NCI-H187 treated with DMSO at 0.1 percent for 48 hours (cell line): ENCODE measurements at regions not wholly inside any gene's neighbourhood (a gene's known extent, or its start where the extent isn't known, plus 50 kb on each side); places are given as distances from the start of the nearest gene placed in this dataset.
"Not testable (repeated sequence)": the region's sequence is repeated elsewhere in the genome, so short reads cannot be mapped to it uniquely, and the experiment has no call there.

Experiments
- DNase-seq: peaks from one replicate; lab custom pipeline; 2025; lab: John Stamatoyannopoulos, UW

- no peak for DNase-seq
Measured at GRCh38 chr3:135636596-135636995, 328.9 kb upstream of the PPP2R3A start.

DNA sequence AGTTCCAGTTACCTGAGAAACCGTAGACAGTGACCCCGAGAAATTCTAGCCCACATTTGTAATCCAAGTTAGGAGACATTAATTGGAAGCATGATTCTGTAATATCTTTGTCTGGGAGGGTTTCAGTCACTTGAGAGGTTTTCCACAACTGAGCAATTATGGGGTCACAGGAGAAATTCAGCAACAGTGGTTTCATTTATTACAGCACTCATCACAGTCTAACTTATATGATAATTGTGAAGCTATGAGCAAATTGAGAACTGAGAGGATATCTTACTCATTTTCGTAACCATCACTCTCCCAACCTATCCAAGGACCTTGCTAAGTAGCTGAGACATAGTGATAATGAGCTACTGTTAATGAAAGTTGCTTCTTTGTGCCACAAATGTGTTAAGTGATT, 328.5 kb upstream of the PPP2R3A start:
- no peak for DNase-seq

DNA sequence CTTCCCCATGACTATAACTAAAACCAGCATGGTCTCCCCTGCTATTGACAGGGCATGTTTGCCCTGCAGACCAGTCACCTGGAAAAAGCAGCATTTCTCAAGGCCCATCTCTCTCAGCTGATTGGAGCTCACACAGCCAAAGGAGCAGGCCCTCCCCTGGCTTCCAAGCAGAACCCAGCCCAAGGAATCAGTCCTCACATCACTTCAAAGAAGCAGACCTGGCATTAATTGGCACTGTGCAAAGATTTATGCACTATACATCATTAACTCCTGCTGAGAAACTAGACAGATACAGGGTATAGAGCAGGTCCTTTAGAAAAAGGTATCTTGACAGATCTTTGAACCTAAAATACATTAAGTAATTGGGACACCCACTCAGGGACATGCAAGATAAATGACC, 323.8 kb upstream of the PPP2R3A start:
- DNase-seq: no peak

GRCh38 chr3:135645541-135645940, 320.0 kb upstream of the PPP2R3A start:
- no peak for DNase-seq

- DNase-seq: no peak
Measured at GRCh38 chr3:135646873-135647272, 318.7 kb upstream of the PPP2R3A start.

DNA sequence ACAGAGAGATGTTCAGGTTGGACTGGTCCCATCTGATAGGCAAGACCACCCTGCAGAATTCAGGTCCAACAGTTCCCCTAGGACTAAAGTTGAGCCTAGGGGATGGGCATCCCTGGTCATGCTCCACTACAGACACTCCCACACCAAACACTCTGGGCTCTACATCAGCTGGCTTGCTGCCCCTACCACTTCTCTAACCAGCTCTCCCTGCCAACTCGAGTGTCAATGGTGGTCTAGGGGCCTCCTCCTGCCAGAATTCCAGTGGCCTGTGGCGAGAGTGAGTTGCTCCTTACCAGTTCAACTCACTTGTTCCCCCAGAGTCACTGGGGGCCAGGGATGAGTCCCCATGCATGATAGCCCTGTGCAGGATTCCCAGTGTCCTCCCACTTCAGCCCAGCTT, 316.2 kb upstream of the PPP2R3A start:
- DNase-seq: no peak

- no peak for DNase-seq
Measured at GRCh38 chr3:135650309-135650708, 315.2 kb upstream of the PPP2R3A start.

- no peak for DNase-seq
Measured at GRCh38 chr3:135652388-135652787, 313.1 kb upstream of the PPP2R3A start.

DNA sequence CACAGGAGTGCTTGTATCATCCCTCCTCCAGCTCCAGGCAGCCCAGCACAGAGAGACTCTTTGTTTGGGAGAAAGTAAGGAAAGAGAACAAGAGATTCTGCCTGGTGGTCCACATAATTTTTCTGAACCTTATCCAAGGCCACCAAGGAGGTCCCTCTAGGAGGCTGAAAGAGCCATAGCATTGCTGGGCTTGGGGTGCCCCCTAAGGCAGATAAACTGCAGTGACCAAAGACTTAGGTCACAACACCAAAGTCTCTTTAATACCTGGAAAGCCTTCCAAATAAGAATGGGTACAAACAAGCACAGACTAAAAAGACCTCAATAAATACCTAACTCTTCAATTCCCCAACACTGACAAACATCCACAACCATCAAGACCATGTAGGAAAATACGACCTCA, 310.2 kb upstream of the PPP2R3A start:
- DNase-seq: no peak

DNA sequence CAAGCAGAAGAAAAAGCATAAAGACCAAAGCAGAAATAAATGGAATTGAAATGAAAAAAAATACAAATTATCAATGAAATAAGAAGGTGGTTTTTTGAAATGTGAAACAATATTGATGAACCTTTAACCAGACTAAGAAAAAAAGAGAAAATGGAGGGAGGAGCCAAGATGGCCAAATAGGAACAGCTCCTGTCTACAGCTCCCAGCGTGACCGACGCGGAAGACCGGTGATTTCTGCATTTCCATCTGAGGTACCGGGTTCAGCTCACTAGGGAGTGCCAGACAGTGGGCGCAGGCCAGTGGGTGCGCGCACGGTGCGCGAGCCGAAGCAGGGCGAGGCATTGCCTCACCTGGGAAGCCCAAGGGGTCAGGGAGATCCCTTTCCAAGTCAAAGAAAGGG, 307.1 kb upstream of the PPP2R3A start:
- not testable (repeated sequence) for DNase-seq

- no peak for DNase-seq
Measured at GRCh38 chr3:135667061-135667460, 298.5 kb upstream of the PPP2R3A start.

DNA sequence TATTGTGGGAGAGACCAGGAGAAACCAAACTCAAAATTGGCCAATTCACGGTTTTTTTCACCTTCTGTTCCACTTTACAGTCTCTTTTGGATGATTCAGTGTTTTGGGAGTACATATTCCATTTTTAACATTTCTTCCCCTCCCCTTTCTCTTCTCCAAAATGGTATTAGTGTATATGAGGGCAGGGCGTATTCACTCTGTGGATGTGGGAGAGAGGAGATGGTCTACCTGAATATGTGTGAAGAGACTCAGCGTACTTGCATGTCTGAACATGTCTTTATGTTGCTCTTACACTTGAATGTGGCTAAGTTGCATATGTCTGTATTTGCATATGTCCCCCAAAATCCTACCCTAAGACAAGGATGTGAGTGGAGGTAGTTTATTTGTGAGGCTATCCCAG, 291.0 kb upstream of the PPP2R3A start:
- DNase-seq: no peak

DNA sequence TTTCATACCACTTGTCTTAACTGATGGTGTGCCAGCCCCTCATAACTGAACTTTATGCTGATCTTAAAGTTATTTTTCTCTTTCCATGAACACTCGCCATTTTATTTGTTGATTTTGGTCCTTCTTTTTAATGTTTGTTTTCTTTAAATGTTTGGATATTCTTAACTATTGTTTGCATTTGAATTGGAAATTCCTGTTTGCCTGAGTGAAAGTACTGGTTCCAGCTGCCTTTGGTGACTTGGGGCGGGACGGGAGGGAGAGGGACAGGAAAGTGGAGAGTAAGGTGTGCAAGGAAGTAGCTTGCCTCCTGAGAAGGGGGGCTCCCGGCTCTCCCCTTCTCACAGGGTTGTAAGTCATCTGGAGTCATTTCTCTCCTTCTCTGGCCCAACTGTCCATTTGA, 287.1 kb upstream of the PPP2R3A start:
- DNase-seq: no peak

- no peak for DNase-seq
Measured at GRCh38 chr3:135688003-135688402, 277.5 kb upstream of the PPP2R3A start.

- DNase-seq: no peak
Measured at GRCh38 chr3:135690664-135691063, 274.9 kb upstream of the PPP2R3A start.

DNA sequence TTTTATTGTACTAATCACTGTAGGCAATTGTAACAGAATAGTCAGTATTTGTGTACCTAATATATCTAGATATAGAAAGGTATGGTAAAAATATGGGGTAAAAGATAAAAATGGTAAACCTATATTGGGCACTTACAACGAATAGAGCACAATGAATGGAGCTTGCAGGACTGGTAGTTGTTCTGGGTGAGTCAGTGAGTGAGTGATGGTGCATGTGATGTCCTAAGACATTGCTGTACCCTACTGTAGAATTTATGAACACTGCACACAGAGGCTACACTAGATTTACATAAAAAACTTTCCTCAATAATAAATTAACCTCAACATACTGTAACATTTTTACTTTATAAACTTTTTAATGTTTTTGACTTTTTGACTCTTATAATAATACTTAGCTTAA, 274.3 kb upstream of the PPP2R3A start:
- DNase-seq: no peak

DNA sequence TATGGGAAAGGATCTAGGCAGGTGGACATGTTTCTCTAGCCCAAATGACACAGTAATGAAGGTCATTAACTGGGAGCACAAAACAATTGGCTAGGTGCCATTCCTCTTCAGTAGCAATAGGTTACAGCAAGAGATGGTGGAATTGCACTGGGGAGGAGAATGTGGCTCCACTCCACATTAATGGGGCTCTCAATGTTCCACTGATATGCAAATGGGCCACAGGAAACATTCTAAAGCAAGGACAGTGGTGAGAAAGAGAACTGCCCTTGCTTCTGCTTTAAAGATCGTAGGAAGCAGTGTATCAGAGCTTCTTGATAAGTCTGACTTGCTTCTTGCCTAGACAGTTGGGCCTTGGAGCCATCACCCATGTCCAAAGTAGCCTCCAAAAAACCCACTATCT, 271.4 kb upstream of the PPP2R3A start:
- DNase-seq: no peak

GRCh38 chr3:135699741-135700140, 265.8 kb upstream of the PPP2R3A start:
- DNase-seq: no peak

GRCh38 chr3:135706758-135707375, 258.7 kb upstream of the PPP2R3A start:
- no peak for DNase-seq

DNA sequence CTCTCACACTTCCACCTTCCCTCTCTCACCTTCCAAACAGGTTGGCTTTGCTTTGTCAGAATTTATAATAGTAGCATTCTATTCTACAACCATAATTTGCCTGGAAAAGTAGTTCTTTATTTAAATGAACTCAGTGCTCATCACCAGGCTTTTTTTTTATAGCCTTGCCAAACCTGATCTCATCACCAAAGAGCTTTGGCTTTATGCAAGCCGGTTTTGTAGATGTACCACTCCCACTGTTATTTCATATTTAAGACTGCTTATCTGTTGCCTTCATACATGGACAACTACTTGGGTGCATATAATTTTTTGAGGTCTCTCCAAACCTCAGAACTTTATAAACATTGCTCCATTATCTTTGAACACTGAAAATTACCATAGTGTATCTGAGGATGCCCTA, 246.1 kb upstream of the PPP2R3A start:
- DNase-seq: no peak

GRCh38 chr3:135728007-135728721, 237.4 kb upstream of the PPP2R3A start:
- no peak for DNase-seq

DNA sequence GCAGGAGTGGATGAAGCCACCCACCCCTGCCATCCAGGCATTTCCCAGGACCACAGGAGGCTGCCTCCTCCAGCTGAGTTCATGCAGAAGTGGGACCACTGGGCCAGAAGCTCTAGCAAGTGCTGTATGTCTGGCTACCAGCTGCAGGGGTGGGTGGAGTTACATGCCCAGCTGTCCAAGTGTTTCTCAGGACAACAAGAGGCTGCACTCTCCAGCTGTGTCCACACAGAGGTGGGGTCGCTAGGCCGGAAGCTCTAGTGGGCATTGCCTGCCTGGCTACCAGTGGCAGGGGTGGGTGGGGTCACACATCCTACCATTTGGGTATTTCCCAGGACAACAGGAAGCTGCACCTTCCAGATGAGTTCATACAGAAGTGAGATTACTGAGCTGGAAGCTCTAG, 234.0 kb upstream of the PPP2R3A start:
- no peak for DNase-seq

DNA sequence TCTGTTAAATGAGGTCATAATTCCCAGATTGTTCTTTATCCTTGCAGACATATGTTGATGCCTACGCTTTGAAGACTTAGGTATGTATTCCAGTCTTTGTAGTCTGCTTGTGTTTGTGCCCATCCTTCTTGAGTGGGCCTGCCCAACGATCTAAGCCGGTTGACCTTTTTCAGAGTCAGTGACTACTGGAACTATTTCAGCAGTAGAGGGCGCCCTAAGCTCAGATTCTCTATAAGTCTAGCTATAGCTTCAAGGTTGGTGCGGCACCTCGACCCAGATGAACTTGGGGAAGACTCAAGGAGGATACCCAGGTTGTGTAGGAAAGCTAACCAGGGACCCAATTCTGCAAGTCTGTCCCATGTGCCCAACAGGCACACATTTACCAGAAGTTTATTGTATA, 228.8 kb upstream of the PPP2R3A start:
- no peak for DNase-seq

DNA sequence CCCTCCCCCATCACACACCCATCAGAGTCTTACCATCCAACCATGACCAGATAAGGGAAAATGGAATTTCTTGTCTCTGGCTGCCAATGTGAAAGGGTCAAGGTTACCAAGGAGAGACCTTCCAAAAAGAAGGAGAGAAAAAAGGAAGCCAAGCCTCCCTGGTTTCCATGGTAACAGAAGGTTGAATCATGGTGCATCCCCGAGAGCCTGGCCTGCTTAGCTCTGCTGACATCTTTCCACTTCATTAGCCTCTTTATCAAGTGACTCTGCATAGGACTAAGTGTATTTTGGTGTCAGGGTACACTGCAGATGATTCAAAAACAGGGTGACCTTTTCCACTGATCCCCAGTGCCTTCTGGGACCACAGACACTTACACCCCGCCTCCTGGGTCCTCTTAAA, 225.7 kb upstream of the PPP2R3A start:
- DNase-seq: no peak
